ENCODE measurements at regions not wholly inside any gene's neighbourhood (a gene's known extent, or its start where the extent isn't known, plus 50 kb on each side); places are given as distances from the start of the nearest gene placed in this dataset.

DNA sequence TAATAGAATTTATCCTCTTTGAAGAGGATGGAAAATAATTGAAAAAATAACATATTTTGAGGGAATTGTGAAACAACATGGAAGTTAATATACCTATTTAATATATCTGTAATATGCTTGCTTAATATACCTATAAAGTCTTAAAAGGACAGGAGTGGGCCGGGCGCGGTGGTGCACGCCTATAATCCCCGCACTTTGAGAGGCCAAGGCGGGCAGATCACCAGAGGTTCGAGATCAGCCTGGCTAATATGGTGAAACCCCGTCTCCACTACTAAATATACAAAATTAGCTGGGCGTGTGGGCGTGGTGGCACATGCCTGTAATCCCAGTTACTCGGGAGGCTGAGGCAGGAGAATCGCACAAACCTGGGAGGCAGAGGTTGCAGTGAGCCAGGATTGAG lies 254.9 kb downstream of the TMX3 start:
- Histone ChIP-seq H3F3A (ENCODE audit: insufficient read depth, low read depth) (no peaks in the 10 kb centered on the region), H3K9me3 (ENCODE audit: insufficient read depth, low read depth) (no peaks in the 10 kb centered on the region), H3K9me2 (ENCODE audit: insufficient read depth) (no peaks in the 10 kb centered on the region), H3K36me3 (ENCODE audit: low read depth) (no peaks in the 10 kb centered on the region), H3K79me2 (ENCODE audit: low read depth) (no peaks in the 10 kb centered on the region), H3K4me2 (no peak overlapping the region), H2AFZ (no peak overlapping the region), H3K4me1 (replicated peaks; ENCODE audit: insufficient read depth) (no peaks in the 10 kb centered on the region), H3K27me3 (ENCODE audit: insufficient read depth, low read depth) (no peaks in the 10 kb centered on the region), H3K27ac (no peak overlapping the region), H3K4me3 (no peak overlapping the region), H4K20me1 (ENCODE audit: insufficient read depth) (no peaks in the 10 kb centered on the region)
- no TSS peak for BruUV-seq (replicated peaks)
- CTCF ChIA-PET = no interaction called here
- no peak for DNase-seq
- POLR2A ChIA-PET (ENCODE audit: unreplicated experiment) = no interaction called here
- intact Hi-C loops (cut with micrococcal nuclease; ENCODE audit: unreplicated experiment) = no loop called here
- no peak for TF ChIP-seq EZH2 (IDR thresholded peaks at IDR 0.05; ENCODE audit: low read depth)
- TF ChIP-seq, protein P1, sequence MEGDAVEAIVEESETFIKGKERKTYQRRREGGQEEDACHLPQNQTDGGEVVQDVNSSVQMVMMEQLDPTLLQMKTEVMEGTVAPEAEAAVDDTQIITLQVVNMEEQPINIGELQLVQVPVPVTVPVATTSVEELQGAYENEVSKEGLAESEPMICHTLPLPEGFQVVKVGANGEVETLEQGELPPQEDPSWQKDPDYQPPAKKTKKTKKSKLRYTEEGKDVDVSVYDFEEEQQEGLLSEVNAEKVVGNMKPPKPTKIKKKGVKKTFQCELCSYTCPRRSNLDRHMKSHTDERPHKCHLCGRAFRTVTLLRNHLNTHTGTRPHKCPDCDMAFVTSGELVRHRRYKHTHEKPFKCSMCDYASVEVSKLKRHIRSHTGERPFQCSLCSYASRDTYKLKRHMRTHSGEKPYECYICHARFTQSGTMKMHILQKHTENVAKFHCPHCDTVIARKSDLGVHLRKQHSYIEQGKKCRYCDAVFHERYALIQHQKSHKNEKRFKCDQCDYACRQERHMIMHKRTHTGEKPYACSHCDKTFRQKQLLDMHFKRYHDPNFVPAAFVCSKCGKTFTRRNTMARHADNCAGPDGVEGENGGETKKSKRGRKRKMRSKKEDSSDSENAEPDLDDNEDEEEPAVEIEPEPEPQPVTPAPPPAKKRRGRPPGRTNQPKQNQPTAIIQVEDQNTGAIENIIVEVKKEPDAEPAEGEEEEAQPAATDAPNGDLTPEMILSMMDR (conservative IDR thresholded peaks at IDR 0.05) = no peak

DNA sequence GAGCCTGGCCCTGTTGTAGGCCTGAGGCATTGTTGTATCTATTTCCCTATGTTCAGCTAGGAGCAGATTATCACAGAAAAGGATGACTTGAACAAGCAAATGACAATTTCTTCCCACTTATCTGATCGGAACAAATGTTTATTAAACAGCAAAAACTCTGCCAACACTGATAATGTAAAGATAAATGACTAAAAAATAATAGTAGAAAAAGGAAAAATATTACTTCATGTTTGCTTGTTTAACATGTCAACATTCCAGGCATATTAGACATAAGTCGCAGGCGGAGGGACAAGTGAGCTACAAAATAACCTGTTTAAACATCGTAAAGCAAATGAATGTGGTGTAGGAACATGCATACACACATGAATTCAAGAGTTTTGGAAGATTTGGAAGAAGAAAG lies 257.9 kb downstream of the TMX3 start:
- Histone ChIP-seq H3K4me2 (no peak overlapping the region), H3K27ac (no peak overlapping the region), H3F3A (ENCODE audit: insufficient read depth, low read depth) (no peaks in the 10 kb centered on the region), H3K27me3 (ENCODE audit: insufficient read depth, low read depth) (no peaks in the 10 kb centered on the region), H3K4me1 (replicated peaks; ENCODE audit: insufficient read depth) (no peaks in the 10 kb centered on the region), H3K4me3 (no peak overlapping the region), H3K79me2 (ENCODE audit: low read depth) (no peaks in the 10 kb centered on the region), H3K9me2 (ENCODE audit: insufficient read depth) (no peaks in the 10 kb centered on the region), H3K36me3 (ENCODE audit: low read depth) (no peaks in the 10 kb centered on the region), H3K9me3 (ENCODE audit: insufficient read depth, low read depth) (no peaks in the 10 kb centered on the region), H4K20me1 (ENCODE audit: insufficient read depth) (no peaks in the 10 kb centered on the region; the same call in 1 of the 2 replicates), H2AFZ (no peak overlapping the region)
- BruUV-seq (replicated peaks) = no TSS peak
- ChIA-PET POLR2A (ENCODE audit: unreplicated experiment) (no interaction called here), CTCF (no interaction called here)
- no peak for TF ChIP-seq EZH2 (IDR thresholded peaks at IDR 0.05; ENCODE audit: low read depth)
- TF ChIP-seq, protein P1 (conservative IDR thresholded peaks at IDR 0.05) = no peak
- intact Hi-C loops (cut with micrococcal nuclease; ENCODE audit: unreplicated experiment) = no loop called here
- no peak for DNase-seq

DNA sequence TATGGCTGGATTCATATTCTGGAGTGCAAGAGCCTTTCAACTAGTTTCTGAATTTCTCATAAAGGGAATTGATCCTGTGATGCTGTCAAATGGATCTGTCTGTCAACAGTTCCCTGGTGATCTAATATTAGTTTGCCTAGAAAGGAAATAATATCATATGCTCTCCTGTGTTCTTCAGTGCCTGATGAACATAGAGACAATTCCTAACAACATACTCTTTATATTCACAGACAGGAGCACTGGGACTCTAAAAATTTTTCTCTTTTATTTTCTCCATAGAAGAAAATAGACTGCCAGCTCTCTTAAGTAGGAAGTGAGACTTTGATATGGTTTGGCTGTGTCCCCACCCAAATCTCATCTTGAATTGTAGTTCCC lies 259.7 kb downstream of the TMX3 start:
- Histone ChIP-seq H4K20me1 (ENCODE audit: insufficient read depth) (no peaks in the 10 kb centered on the region; the same call in 1 of the 2 replicates), H3K36me3 (ENCODE audit: low read depth) (no peaks in the 10 kb centered on the region), H3K27ac (no peak overlapping the region), H3F3A (ENCODE audit: insufficient read depth, low read depth) (no peaks in the 10 kb centered on the region), H3K9me3 (ENCODE audit: insufficient read depth, low read depth) (no peaks in the 10 kb centered on the region), H3K9me2 (ENCODE audit: insufficient read depth) (no peaks in the 10 kb centered on the region), H3K4me1 (replicated peaks; ENCODE audit: insufficient read depth) (no peaks in the 10 kb centered on the region), H3K4me3 (no peak overlapping the region), H3K79me2 (ENCODE audit: low read depth) (no peaks in the 10 kb centered on the region), H3K4me2 (no peak overlapping the region), H2AFZ (no peak overlapping the region), H3K27me3 (ENCODE audit: insufficient read depth, low read depth) (no peaks in the 10 kb centered on the region)
- ChIA-PET POLR2A (ENCODE audit: unreplicated experiment) (no interaction called here), CTCF (no interaction called here)
- no peak for DNase-seq
- BruUV-seq (replicated peaks) = no TSS peak
- intact Hi-C loops (cut with micrococcal nuclease; ENCODE audit: unreplicated experiment) = no loop called here
- TF ChIP-seq, protein P1 (conservative IDR thresholded peaks at IDR 0.05) = no peak
- TF ChIP-seq EZH2 (IDR thresholded peaks at IDR 0.05; ENCODE audit: low read depth) = no peak
